OCI-LY1 (cell line): ENCODE measurements at regions not wholly inside any gene's neighbourhood (a gene's known extent, or its start where the extent isn't known, plus 50 kb on each side); places are given as distances from the start of the nearest gene placed in this dataset.

Experiments
- H2AFZ ChIP-seq: fragments of 200-600 bp; sonication (generic), shearing (Covaris generic); 2 replicates; pipeline ENCODE4 v1.6.0; 2014; ENCODE audit warnings: antibody characterized with exemption, mild to moderate bottlenecking, low read length
- H3F3A ChIP-seq: fragments of 200-600 bp; sonication (generic), shearing (Covaris generic); 2 replicates; pipeline ENCODE4 v1.6.0; 2014; ENCODE audit warnings: mild to moderate bottlenecking, antibody characterized with exemption, low read length, moderate library complexity; ENCODE audit not compliant: insufficient read depth
- H3K27ac ChIP-seq: fragments of 200-600 bp; sonication (generic); 2 replicates; pipeline ENCODE4 v1.5.1; 2014; ENCODE audit warnings: low read length, mixed run types, mild to moderate bottlenecking, low read depth; ENCODE audit not compliant: poor library complexity, severe bottlenecking
- H3K27me3 ChIP-seq: fragments of 200-600 bp; sonication (generic); 2 replicates; pipeline ENCODE4 v1.6.0; 2014; ENCODE audit warnings: antibody characterized with exemption, mild to moderate bottlenecking, low read length, moderate library complexity; ENCODE audit not compliant: insufficient read depth
- H3K36me3 ChIP-seq: fragments of 200-600 bp; sonication (generic); 2 replicates; pipeline ENCODE4 v1.6.1; 2014; ENCODE audit warnings: mild to moderate bottlenecking, antibody characterized with exemption, low read length, moderate library complexity, mixed read lengths; ENCODE audit not compliant: insufficient read depth
- H3K4me1 ChIP-seq: fragments of 200-600 bp; sonication (generic); 2 replicates; pipeline ENCODE4 v1.5.1; 2014; ENCODE audit warnings: mild to moderate bottlenecking, low read length, moderate library complexity; ENCODE audit not compliant: insufficient read depth, severe bottlenecking
- H3K4me2 ChIP-seq: fragments of 200-600 bp; sonication (generic), shearing (Covaris generic); 2 replicates; pipeline ENCODE4 v1.6.1; 2014; ENCODE audit warnings: low read length
- H3K4me3 ChIP-seq: fragments of 200-600 bp; sonication (generic); 2 replicates; pipeline ENCODE4 v1.5.1; 2014; ENCODE audit warnings: low read length, low read depth, mild to moderate bottlenecking, mixed read lengths; ENCODE audit not compliant: poor library complexity, severe bottlenecking
- H3K79me2 ChIP-seq: fragments of 200-600 bp; shearing (Covaris generic); 2 replicates; pipeline ENCODE4 v1.6.1; 2016; ENCODE audit warnings: mixed run types, low read length, mixed read lengths; ENCODE audit not compliant: insufficient read depth
- H3K9ac ChIP-seq: fragments of 200-600 bp; sonication (generic), shearing (Covaris generic); 2 replicates; pipeline ENCODE4 v1.6.1; 2014; ENCODE audit warnings: mild to moderate bottlenecking, low read length, mixed read lengths
- H3K9me2 ChIP-seq: fragments of 200-600 bp; sonication (generic), shearing (Covaris generic); 2 replicates; pipeline ENCODE4 v1.6.1; 2014; ENCODE audit warnings: low read depth, mild to moderate bottlenecking, low read length, mixed read lengths
- H3K9me3 ChIP-seq: fragments of 200-600 bp; shearing (Covaris generic); 2 replicates; pipeline ENCODE4 v1.6.1; 2014; ENCODE audit warnings: low read length, mixed read lengths
- H4K20me1 ChIP-seq: fragments of 200-600 bp; sonication (generic), shearing (Covaris generic); 2 replicates; pipeline ENCODE4 v1.6.0; 2016; ENCODE audit warnings: mild to moderate bottlenecking, low read length; ENCODE audit not compliant: insufficient read depth
- EZH2 ChIP-seq: fragments of 200-600 bp; sonication (generic), shearing (Covaris generic); IDR thresholded peaks from 2 replicates; pipeline ENCODE4 v1.8.0; 2017; ENCODE audit warnings: borderline replicate concordance, mixed run types, mild to moderate bottlenecking, antibody characterized with exemption, low read length, moderate library complexity, mixed read lengths
- TF ChIP-seq, protein P1 (sequence below): fragments of 200-600 bp; sonication (generic), shearing (Covaris generic); IDR thresholded peaks from 2 replicates; pipeline ENCODE4 v1.5.1; 2017; ENCODE audit warnings: mild to moderate bottlenecking, antibody characterized with exemption, low read length, moderate library complexity, mixed read lengths

DNA sequence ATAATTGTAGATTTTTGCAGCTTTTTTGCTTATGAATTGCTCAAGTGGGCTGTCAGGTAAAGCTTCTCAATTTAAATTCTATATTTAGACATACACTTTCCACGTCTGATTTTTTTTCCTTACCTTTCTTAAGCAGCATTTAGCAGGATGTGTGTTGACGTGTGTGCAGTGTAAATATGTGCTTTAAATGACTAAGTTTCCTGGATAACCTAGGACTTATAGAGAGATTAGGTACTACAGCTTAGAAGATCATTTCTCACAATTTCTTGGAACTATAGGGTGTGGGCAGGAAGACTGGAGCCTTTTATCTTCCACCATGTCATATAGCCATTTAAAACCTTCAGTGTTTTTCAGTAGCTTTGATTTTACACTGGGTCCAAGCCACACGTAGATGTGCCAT is 263.5 kb downstream of the NOVA1 start:
- Histone ChIP-seq H3K9me3 (no peaks in the 10 kb centered on the region), H3K4me2 (no peak overlapping the region), H3K79me2 (no peaks in the 10 kb centered on the region), H3K4me1 (no peaks in the 10 kb centered on the region), H4K20me1 (no peaks in the 10 kb centered on the region), H2AFZ (no peak overlapping the region), H3K4me3 (no peak overlapping the region), H3K27me3 (no peaks in the 10 kb centered on the region), H3K36me3 (no peaks in the 10 kb centered on the region), H3K27ac (no peak overlapping the region), H3F3A (no peaks in the 10 kb centered on the region), H3K9me2 (no peaks in the 10 kb centered on the region), H3K9ac (no peak overlapping the region)
- TF ChIP-seq EZH2: no peak
- TF ChIP-seq, protein P1, sequence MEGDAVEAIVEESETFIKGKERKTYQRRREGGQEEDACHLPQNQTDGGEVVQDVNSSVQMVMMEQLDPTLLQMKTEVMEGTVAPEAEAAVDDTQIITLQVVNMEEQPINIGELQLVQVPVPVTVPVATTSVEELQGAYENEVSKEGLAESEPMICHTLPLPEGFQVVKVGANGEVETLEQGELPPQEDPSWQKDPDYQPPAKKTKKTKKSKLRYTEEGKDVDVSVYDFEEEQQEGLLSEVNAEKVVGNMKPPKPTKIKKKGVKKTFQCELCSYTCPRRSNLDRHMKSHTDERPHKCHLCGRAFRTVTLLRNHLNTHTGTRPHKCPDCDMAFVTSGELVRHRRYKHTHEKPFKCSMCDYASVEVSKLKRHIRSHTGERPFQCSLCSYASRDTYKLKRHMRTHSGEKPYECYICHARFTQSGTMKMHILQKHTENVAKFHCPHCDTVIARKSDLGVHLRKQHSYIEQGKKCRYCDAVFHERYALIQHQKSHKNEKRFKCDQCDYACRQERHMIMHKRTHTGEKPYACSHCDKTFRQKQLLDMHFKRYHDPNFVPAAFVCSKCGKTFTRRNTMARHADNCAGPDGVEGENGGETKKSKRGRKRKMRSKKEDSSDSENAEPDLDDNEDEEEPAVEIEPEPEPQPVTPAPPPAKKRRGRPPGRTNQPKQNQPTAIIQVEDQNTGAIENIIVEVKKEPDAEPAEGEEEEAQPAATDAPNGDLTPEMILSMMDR: no peak

DNA sequence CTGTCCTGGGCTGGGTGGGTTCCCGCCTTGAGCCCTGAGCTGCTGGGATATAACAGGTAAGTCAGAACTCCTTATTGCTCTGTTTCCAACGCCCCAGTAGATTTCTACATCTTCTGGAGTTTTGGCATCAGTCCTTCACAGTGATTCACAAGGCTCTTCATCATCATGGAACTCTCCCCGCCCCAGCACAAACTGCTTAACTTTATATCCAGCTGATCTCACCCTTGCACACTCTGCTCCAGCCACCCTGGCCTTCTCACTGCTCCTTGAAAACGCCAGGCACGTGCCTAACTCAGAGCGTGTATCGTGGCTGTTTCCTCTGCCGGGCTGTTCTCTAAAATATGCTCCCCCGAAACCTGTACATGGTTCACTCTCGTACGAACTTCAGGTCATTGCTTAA is 264.9 kb downstream of the NOVA1 start:
- H3K4me1 ChIP-seq: no peaks in the 10 kb centered on the region
- H3K9ac ChIP-seq: no peak overlapping the region
- no peaks in the 10 kb centered on the region for H4K20me1 ChIP-seq
- H3K27ac ChIP-seq: no peak overlapping the region
- H3K4me3 ChIP-seq: no peak overlapping the region
- H2AFZ ChIP-seq: no peak overlapping the region
- no peaks in the 10 kb centered on the region for H3K9me2 ChIP-seq
- no peak overlapping the region for H3K4me2 ChIP-seq
- H3K9me3 ChIP-seq: no peaks in the 10 kb centered on the region
- H3F3A ChIP-seq: no peaks in the 10 kb centered on the region
- H3K79me2 ChIP-seq: no peaks in the 10 kb centered on the region
- H3K36me3 ChIP-seq: no peaks in the 10 kb centered on the region
- no peaks in the 10 kb centered on the region for H3K27me3 ChIP-seq
- TF ChIP-seq, protein P1: no peak
- no peak for TF ChIP-seq EZH2

DNA sequence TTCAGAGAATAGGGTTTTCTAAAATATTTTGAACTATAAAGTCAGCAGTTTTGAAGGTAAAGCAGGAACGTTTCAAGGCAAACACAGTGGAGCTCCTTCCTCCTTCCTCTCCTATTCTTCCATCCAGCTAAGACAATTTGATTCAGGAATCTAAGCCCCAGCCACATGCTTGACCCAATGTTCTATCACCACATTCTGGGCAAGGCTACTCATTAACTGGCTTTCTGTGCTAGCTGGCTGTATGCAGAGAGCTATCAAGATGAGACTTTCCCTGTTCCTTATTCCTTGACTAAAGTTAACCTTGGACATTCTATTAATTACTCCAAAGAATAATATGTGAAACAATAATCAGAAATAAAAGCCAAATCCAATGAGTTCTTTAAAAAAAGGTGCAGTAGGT is 266.9 kb downstream of the NOVA1 start:
- no peaks in the 10 kb centered on the region for H3K9me2 ChIP-seq
- no peaks in the 10 kb centered on the region for H3F3A ChIP-seq
- H4K20me1 ChIP-seq: no peaks in the 10 kb centered on the region
- H3K36me3 ChIP-seq: no peaks in the 10 kb centered on the region
- no peak for TF ChIP-seq EZH2
- TF ChIP-seq, protein P1: no peak
- H3K4me2 ChIP-seq: no peak overlapping the region
- no peaks in the 10 kb centered on the region for H3K27me3 ChIP-seq
- H3K27ac ChIP-seq: no peak overlapping the region
- H2AFZ ChIP-seq: no peak overlapping the region
- no peak overlapping the region for H3K9ac ChIP-seq
- H3K9me3 ChIP-seq: no peaks in the 10 kb centered on the region
- no peaks in the 10 kb centered on the region for H3K79me2 ChIP-seq
- no peak overlapping the region for H3K4me3 ChIP-seq
- H3K4me1 ChIP-seq: no peaks in the 10 kb centered on the region
